Uterus (tissue), 3 donors: ENCODE measurements at regions not wholly inside any gene's neighbourhood (a gene's known extent, or its start where the extent isn't known, plus 50 kb on each side); places are given as distances from the start of the nearest gene placed in this dataset.

Experiments used
- DNase-seq, 2 donors: peaks; one replicate each; pipeline ENCODE4 v3.0.0-alpha.2; 2019 to 2020
- H3K27ac ChIP-seq, 2 donors: fragments of 200-600 bp; sonication (generic); 1 replicate in 1 of 2; 2 replicates in 1 of 2; pipeline ENCODE4 v1.5.1; 2016 to 2018
- H3K27me3 ChIP-seq, 2 donors: fragments of 200-600 bp; sonication (generic); one replicate each; pipeline ENCODE4 v1.5.1; 2018 to 2019; ENCODE audit warnings: control low read depth in 1 of 2
- H3K36me3 ChIP-seq, 2 donors: fragments of 200-600 bp; sonication (generic); one replicate each; pipeline ENCODE4 v1.5.1; 2019; ENCODE audit warnings: control low read depth in 1 of 2
- H3K4me1 ChIP-seq, 2 donors: fragments of 200-600 bp; sonication (generic); one replicate each; pipeline ENCODE4 v1.5.1; 2018 to 2019; ENCODE audit warnings: control low read depth in 1 of 2
- H3K4me3 ChIP-seq, 2 donors: fragments of 200-600 bp; sonication (generic); 1 replicate in 1 of 2; 2 replicates in 1 of 2; pipeline ENCODE4 v1.5.1; 2018 to 2019; ENCODE audit warnings: mild to moderate bottlenecking in 1 of 2
- H3K9me3 ChIP-seq, 2 donors: fragments of 200-600 bp; sonication (generic); one replicate each; pipeline ENCODE4 v1.5.1; 2019; ENCODE audit warnings: control low read depth in 1 of 2
- POLR2A ChIP-seq, 2 donors: fragments of 450-650 bp; IDR thresholded peaks; one replicate each; pipeline ENCODE4 v1.6.1; 2016; ENCODE audit warnings: antibody characterized with exemption in 2 of 2, mild to moderate bottlenecking in 1 of 2, moderate library complexity in 1 of 2
- intact Hi-C: fragments of 100-400 bp; cut with DNase I; formaldehyde crosslinking; loops from one replicate; pipeline ENCODE4 v1.15.1; 2023; ENCODE audit warnings: low total_unique reads
- TF ChIP-seq, protein P1 (sequence below), 4 experiments: fragments of 200-600 bp in 2 of 4; fragments of 450-650 bp in 2 of 4; sonication (generic) in 2 of 4; IDR thresholded peaks; one replicate each; pipeline ENCODE4 v1.5.1; 2016 to 2019; ENCODE audit warnings: antibody characterized with exemption in 4 of 4, mild to moderate bottlenecking in 2 of 4, moderate library complexity in 1 of 4
- donor health status: DM: yes; HTN: yes; CAD: no.

DNA sequence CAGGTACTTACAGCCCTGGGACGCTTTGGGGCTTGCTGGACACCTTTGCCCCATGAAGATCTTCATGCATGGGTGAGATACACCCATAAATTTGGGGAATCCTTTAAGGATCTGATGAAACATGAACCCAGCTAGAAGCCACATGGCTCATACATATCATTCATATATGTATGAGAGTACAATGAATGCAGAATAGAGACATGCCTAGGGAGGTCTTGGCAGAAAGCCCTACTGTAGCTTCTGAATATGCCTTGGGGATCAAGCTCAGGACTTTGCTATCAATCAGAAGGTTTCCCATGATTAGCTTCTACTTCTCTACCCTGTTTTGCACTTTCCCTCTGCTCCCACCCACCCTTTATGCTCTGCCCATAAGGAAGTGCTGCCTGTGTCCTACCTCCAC is 368.4 kb downstream of the LPIN1 start:
- intact Hi-C loops = no loop called here
- Histone ChIP-seq H3K4me1 (no peaks in the 10 kb centered on the region), H3K4me3 (no peak overlapping the region), H3K9me3 (no peaks in the 10 kb centered on the region), H3K36me3 (no peaks in the 10 kb centered on the region), H3K27me3 (no peaks in the 10 kb centered on the region), H3K27ac (no peak overlapping the region)
- TF ChIP-seq, protein P1, sequence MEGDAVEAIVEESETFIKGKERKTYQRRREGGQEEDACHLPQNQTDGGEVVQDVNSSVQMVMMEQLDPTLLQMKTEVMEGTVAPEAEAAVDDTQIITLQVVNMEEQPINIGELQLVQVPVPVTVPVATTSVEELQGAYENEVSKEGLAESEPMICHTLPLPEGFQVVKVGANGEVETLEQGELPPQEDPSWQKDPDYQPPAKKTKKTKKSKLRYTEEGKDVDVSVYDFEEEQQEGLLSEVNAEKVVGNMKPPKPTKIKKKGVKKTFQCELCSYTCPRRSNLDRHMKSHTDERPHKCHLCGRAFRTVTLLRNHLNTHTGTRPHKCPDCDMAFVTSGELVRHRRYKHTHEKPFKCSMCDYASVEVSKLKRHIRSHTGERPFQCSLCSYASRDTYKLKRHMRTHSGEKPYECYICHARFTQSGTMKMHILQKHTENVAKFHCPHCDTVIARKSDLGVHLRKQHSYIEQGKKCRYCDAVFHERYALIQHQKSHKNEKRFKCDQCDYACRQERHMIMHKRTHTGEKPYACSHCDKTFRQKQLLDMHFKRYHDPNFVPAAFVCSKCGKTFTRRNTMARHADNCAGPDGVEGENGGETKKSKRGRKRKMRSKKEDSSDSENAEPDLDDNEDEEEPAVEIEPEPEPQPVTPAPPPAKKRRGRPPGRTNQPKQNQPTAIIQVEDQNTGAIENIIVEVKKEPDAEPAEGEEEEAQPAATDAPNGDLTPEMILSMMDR (IDR thresholded peaks at IDR 0.05) = no peak
- TF ChIP-seq POLR2A (IDR thresholded peaks at IDR 0.05) = no peak
- no peak for DNase-seq

DNA sequence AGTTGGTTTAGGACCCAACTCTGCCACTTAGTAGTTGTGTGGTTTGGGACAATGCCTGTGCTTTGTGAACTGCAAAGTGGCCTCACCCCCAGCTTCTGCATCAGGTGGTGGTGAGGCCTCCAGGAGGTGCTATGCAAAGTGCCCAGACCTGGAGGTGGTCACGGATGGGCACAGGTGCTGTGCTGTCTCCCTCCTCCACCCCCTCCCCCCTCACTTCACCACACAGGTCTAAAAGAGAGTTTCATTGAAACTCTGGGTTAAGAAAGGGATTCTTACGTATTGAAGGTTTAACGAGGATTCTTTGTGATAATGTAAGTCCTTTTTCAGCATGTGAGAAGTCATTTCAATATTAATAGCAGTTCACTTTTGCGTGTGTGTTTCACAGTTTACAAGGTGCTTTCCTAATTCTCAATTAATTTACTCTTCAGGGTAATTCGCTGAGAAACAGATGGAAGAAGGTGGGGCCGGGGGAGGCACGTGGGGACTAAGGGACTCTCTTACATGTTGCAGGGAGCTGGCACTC is 369.9 kb downstream of the LPIN1 start:
- no peaks in the 10 kb centered on the region for H3K9me3 ChIP-seq
- no peaks in the 10 kb centered on the region for H3K4me1 ChIP-seq
- no peak overlapping the region for H3K4me3 ChIP-seq
- no peak for TF ChIP-seq POLR2A (IDR thresholded peaks at IDR 0.05)
- TF ChIP-seq, protein P1 (IDR thresholded peaks at IDR 0.05) = no peak
- DNase-seq = no peak
- no peaks in the 10 kb centered on the region for H3K27me3 ChIP-seq
- H3K36me3 ChIP-seq = no peaks in the 10 kb centered on the region
- intact Hi-C loops = no loop called here
- no peak overlapping the region for H3K27ac ChIP-seq

DNA sequence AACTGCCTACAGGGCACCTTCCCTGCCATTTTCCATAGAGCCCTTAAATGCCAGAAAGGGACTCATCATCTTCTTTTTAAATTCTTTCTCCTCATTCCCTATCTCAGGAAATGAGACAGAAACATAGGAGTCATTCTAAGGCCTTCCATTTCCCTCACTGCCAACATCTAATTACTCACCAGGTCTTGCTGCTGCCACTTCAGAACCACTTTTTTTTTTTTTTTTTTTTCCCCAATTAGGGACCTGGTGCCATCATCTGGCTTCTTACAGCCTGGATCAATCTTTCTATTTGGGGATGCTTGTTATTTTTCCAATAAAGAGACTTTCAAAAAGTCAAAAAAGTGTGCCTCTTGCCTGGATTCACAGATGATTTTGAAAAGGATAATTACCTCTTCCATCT is 373.4 kb downstream of the LPIN1 start:
- H3K36me3 ChIP-seq = no peaks in the 10 kb centered on the region
- no peak for DNase-seq
- TF ChIP-seq, protein P1 (IDR thresholded peaks at IDR 0.05) = no peak
- no peak for TF ChIP-seq POLR2A (IDR thresholded peaks at IDR 0.05)
- no peaks in the 10 kb centered on the region for H3K4me1 ChIP-seq
- H3K27me3 ChIP-seq = no peaks in the 10 kb centered on the region
- no peak overlapping the region for H3K27ac ChIP-seq
- no peaks in the 10 kb centered on the region for H3K9me3 ChIP-seq
- intact Hi-C loops = no loop called here
- no peak overlapping the region for H3K4me3 ChIP-seq

DNA sequence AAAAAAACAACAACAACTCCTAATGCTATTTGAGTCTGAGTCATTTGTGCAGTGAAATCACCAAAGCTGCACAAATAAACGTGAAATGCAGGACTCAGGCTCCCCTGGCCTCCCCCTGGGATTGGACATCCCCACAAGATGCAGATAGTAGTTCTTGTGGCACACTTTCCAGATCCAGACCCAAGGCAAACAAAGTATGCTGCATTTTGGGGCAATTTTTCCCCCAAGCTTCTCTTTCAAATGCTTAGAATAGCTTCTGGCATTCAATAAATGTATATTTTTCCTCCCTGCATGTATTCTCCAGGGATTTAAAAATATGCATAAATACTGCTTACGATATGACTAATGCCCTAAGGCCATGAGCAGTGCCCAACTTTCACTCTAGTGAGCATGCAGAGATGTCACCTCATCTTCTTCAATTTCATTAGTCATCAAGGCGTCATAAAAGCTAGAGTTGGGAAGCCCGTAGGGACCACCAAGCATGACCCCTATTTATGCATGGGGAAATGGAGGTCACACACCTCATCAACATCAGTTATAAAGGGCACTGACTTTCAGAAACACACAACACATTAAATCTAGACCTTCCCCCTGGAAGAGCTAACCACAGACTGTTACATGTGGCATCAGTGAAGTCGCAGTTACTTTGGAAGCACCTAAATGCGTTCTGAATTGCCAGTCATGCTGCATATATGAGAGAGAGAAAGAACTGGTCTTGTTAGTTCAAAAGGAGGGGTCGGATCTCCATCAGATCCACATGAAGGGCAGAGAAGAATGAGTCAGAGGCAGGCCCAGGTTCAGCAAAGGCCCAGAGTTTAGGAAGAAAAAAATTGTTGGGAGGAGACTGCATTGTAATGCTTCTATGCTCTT is 374.1 kb downstream of the LPIN1 start:
- no peaks in the 10 kb centered on the region for H3K36me3 ChIP-seq
- H3K9me3 ChIP-seq = no peaks in the 10 kb centered on the region
- no peak for TF ChIP-seq POLR2A (IDR thresholded peaks at IDR 0.05)
- TF ChIP-seq, protein P1 (IDR thresholded peaks at IDR 0.05) = no peak
- no peaks in the 10 kb centered on the region for H3K27me3 ChIP-seq
- no peak overlapping the region for H3K4me3 ChIP-seq
- intact Hi-C loops = no loop called here
- no peaks in the 10 kb centered on the region for H3K4me1 ChIP-seq
- no peak for DNase-seq
- no peak overlapping the region for H3K27ac ChIP-seq

DNA sequence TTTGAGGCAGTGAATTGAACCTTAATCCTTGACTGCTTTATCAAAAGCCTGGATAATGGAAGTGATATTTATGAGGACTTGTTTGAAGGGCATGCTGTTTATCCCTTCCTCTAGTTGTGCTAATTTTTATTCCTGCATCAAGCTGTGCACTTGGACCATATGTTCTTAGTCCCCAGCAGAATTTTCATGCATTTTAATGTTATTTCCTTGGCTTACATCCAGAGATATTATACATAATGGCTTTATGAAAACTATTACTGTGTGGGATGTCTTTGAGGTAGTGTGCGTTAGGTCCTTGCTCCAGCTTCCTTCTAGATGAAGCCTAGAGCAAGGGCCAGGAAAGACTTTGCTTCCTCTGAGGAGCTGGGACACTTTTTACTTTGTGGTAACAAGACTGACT is 378.4 kb downstream of the LPIN1 start:
- no peak for TF ChIP-seq POLR2A (IDR thresholded peaks at IDR 0.05)
- TF ChIP-seq, protein P1 (IDR thresholded peaks at IDR 0.05) = no peak

More for the DNA sequence above, 378.4 kb downstream of the LPIN1 start:
- intact Hi-C loops = no loop called here
- Histone ChIP-seq H3K9me3 (no peaks in the 10 kb centered on the region), H3K36me3 (no peaks in the 10 kb centered on the region), H3K27me3 (no peaks in the 10 kb centered on the region), H3K27ac (no peak overlapping the region), H3K4me1 (no peaks in the 10 kb centered on the region), H3K4me3 (no peak overlapping the region)
- DNase-seq = no peak
